HG03135 (cell line): ENCODE measurements at regions not wholly inside any gene's neighbourhood (a gene's known extent, or its start where the extent isn't known, plus 50 kb on each side); places are given as distances from the start of the nearest gene placed in this dataset.

Source experiments
- ATAC-seq: cut with Tn5 transposase; IDR thresholded peaks from one replicate; pipeline ENCODE4 v1.9.1; 2021; ENCODE audit warnings: mild to moderate bottlenecking, moderate library complexity; ENCODE audit not compliant: unreplicated experiment

- ATAC-seq = no peak
These were observed 64.1 kb upstream of the SIX3 start for GRCh38 chr2:44877417-44877816.

GRCh38 chr2:44879269-44880124, 62.0 kb upstream of the SIX3 start:
- ATAC-seq = no peak

- no peak for ATAC-seq
These were observed 61.4 kb upstream of the SIX3 start for GRCh38 chr2:44880125-44880483.

- no peak for ATAC-seq
These were observed 59.6 kb upstream of the SIX3 start for GRCh38 chr2:44881856-44882255.

GRCh38 chr2:44883356-44883755, 58.1 kb upstream of the SIX3 start:
- no peak for ATAC-seq

GRCh38 chr2:44884231-44884630, 57.3 kb upstream of the SIX3 start:
- ATAC-seq = no peak

- ATAC-seq = no peak
These were observed 56.8 kb upstream of the SIX3 start for GRCh38 chr2:44884677-44885076.

GRCh38 chr2:44886414-44886813, 55.1 kb upstream of the SIX3 start:
- ATAC-seq = no peak

- no peak for ATAC-seq
These were observed 52.4 kb upstream of the SIX3 start for GRCh38 chr2:44889096-44889495.
